Dermis blood vessel endothelial cell (primary cell): ENCODE measurements at regions not wholly inside any gene's neighbourhood (a gene's known extent, or its start where the extent isn't known, plus 50 kb on each side); places are given as distances from the start of the nearest gene placed in this dataset.
"Not testable (repeated sequence)": the region's sequence is repeated elsewhere in the genome, so short reads cannot be mapped to it uniquely, and the experiment has no call there.

Source experiments
- DNase-seq: peaks from one replicate; pipeline ENCODE4 v3.0.0; 2010

DNA sequence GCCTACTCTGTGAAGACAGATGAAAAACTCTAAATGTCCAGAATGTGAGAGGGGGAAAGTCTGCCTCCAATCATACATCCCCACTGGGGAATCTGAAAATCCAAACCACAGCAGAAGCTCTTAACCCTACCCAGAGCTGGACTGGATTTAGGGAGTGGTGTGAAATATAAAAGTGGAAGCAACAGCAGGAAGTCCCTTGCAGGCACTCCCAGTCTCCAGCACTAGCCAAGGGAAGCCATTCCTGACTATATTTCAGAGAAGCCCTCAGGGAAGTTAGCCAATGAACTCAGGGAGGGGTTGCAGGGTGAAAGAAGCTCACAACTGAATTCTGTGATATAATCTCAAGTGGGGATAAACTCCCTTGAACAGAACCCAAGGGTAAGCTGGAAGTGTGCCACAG is 51.5 kb downstream of the CRPPA start:
- DNase-seq: no peak

DNA sequence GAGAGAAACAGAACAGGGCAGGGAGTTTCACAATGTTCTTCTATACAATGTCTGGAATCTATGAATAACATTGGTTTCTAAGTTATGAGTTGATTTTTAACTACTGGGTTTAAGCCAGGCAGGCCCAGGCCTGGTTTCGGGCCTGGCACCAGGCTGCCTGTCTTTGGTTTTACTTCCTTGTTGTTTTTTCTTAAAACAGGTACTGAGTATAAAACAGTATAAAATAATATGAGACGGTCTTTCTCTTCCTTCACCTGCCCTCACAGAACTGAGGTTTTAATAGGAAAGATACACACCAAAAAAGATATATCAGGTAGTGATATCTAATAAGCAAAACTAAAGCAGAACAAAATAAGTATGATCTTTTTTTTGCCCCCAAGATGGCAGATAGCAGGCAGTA is 52.0 kb downstream of the CRPPA start:
- not testable (repeated sequence) for DNase-seq

DNA sequence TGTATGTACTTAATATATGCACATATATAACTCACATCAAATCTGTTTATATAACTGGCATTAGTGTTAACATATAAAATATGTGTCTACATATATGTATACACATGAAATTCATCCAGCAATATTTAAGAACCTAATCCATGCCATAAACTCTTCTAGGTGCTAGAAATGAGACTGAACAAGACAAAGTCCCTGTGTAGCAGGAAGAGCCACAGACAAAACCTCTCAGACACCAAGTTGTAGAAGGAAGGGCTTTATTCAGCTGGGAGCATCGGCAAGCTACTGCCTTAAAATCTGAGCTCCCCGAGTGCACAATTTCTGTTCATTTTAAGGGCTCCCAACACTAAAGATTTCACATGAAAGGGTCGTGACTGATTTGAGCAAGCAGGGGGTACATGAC is 52.5 kb downstream of the CRPPA start:
- DNase-seq: no peak

DNA sequence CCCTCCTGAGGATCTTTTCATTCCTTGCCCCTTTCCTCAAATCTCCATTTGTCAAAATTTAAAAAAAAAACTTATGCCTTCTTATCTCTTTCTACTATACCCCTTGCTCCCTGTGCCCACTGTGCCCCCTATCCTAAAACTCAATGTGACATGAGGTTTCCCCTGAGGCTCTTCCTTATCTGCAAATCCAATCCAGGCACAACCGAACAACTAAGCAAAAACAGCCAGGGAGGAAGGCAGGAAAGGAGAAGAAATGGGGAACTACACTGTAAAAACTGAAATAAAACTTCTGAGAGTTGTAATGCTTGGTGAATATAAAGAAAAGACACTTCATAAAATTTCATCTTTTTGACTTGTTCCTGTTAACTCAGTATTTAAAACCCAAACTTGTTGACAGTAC is 54.2 kb downstream of the CRPPA start:
- DNase-seq: no peak

DNA sequence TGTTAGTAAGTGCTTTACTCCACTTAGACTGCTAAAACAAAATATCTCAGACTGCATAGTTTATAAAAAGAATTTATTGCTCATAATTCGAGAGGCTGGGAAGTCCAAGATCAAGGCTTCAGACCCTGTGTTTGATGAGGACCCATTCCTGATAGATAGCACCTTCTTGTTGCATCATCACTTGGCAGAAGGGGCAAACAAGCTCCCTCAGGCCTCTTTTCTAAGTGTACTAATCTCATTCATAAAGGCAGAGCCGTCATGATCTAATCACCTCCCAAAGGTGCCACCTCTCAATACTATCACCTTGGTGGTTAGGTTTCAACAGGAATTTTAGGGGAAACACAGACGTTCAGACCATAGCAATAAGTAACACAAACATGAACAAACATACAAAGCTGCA is 55.4 kb downstream of the CRPPA start:
- DNase-seq: no peak

DNA sequence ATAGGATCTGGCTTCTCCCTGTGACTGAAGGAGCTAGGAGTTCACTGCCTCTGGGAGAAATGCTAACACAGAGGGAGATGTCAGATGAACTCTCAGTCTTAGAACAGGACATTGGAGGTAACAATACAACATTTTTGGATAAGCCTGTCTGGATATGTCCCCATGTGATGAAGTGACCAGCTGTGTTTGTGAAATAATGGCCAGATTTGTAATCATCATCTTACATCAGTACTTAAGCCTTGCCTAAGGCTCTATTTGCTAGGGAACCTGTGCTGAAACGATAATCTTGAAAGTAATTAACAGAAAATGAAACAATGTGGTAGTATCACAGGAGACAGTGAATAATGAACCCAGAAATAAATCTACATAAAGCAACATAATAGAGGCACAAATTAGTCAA is 56.2 kb downstream of the CRPPA start:
- no peak for DNase-seq

DNA sequence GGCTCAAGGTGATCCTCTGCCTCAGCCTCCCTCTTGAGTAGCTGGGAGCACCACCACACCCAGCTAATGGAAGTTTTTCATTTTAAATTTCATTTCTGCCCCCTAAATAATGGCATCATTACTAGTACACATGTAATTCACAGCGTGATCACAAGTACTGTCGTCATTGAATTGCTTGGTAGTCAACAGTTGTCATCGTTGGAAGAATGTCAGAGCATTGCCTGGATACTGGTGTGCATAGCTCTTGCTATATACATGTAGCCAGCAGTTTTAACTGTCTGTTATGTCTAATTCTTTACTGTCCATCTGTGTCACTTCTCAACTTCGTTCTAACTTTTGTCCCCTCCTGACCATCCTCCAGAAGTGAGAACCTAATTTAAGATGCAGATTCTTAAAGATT is 62.1 kb downstream of the CRPPA start:
- no peak for DNase-seq

DNA sequence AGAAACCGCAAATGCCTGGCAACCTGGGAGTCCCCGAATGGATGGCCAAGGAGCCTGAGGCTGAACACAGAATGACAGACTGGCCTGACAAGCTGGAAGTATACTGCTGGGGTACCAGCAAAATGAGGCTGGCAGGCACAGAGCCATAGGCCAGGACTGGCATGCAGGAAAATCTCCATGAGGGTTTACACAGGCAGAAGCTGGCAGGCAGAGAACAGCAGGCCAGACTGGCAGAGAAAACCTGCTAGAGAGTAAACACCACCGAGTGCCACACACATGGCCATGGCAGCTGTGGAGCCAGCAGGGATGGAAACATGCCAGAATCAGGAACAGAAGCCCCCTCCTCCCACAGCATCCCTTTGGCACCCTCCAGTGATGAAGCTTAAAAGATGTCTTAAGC is 63.4 kb downstream of the CRPPA start:
- DNase-seq: no peak

DNA sequence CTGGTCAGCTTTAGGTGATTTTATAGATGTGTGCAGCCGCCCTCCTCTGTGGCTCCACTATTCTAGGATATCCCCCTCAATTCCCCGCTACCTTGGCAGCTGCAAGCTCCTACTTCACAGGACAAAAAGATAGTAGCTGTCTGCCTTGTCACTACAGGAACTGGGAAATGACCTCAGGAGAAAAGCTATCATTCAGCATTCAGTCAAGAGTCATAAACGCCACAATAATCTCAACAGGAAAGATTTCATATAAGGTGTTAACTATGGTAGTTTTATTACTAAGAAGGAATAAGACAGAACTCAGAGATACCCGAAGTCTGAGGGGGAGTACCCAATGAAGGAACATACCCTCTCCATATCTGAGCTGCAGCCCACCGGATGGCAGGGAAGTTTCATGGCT is 63.9 kb downstream of the CRPPA start:
- no peak for DNase-seq

DNA sequence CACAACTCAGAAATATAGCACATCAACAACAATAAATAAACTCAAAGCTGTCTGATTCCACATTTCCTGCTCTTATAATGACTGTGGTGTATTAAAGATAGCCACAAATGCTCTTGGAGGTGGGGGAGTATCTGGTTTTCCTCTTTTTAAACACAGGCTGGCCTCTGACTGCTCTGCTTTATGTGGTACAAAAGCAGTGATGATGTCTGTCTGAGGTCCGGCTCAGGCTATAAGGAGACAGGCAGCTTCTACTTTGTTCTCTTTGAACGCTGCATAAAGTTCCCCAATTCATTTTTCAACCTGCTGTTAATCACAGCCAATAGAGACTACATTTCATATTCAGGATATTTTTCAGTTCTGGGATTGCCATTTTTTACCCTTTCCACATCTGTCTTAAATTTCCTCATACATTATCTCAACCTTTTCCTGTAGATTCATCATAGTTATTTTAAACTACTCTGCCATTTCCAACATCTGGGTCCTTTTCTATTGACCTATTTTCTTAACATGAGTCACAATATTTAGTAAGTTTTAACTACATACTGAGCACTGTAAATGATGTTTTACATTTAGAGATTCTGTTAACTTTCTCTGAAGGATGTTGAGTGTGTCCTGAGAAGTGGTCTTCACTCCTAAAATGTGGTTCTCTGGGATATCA is 64.9 kb downstream of the CRPPA start:
- DNase-seq: no peak

DNA sequence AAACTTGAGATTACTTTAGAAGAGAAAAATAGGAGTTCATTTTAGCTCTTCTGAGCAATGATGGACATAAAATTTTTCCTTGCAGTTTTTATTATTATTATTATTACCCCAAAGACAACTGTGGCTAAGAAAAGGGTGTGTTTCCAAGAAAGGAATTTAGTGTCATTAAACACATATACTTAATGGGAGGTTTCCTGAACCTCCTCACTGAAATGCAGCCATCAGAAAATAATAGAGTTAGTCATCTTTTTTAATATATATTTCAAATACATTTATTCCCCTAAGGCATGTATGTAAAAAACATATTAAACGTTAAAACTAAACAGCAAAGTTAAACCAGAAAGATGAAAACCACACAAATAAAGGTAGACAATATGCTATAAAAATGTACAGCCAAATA is 66.8 kb downstream of the CRPPA start:
- no peak for DNase-seq

DNA sequence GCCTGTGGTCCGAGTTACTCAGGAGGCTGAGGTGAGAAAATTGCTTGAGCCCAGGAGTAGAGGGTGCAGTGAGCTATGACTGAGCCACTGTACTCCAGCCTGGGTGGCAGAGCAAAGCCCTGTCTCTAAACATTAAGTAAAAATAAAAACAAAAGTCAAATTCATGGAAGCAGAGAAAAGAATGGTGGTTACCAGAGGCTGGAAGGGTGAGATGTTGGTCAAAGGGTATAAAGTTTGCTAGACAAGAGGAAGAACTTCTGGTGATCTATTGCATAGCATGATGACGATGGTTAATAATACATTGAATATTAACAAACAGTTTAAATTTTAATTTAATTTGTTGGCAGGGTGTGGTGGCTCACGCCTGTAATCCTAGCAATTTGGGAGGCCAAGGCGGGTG is 68.1 kb downstream of the CRPPA start:
- no peak for DNase-seq

DNA sequence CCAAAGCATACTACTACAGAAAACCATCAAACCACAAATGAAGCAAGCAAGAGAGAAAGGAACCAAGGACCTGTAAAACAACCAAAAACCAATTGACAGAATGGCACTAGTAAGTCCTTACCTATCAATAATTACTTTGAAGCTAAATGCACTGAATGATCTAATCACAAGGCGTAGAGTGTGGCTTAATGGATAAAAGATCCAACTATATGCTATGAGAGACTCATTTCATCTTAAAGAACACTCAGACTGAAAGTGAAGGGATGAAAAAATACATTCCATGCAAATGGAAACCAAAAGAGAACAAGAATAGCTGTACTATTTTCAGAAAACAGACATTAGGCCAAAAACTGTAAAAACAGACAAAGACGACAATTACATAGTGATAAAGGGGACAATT is 70.7 kb downstream of the CRPPA start:
- DNase-seq: no peak

DNA sequence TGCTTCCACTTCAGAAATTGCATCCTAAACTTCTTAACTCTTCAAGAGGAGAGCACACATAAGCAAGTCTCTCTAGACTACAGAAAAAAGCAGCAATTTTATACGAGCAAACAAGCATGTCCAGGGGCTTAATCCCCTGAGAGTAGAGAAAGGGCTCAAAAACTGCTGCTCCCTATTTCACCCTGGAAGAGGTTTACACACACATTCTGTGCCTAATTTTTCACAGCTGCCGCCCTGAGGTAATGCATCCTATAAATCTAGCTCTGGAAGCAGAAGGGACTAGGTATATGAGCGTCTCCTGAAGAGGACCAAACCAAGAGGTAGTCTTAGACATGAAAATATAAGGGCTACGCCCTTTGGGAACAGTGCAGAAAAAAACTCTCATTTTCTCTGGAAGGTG is 73.1 kb downstream of the CRPPA start:
- DNase-seq: no peak

DNA sequence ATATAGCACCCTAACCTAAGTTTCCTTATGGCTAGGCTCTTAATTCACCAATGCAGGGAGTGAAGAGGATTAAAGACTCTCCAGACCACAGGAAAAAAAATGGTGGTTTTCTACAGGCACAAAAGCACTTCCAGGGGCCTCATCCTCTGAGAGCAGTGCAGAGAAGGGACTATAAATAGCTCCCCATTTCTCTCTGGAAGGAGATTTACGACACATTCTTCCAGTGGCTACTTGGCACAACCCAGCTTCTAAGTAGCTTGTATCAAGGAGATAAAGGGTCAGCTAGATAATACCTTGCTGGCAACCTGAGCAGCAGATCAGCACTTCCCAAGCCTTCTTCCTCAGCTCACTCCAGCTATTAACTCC is 73.5 kb downstream of the CRPPA start:
- no peak for DNase-seq

DNA sequence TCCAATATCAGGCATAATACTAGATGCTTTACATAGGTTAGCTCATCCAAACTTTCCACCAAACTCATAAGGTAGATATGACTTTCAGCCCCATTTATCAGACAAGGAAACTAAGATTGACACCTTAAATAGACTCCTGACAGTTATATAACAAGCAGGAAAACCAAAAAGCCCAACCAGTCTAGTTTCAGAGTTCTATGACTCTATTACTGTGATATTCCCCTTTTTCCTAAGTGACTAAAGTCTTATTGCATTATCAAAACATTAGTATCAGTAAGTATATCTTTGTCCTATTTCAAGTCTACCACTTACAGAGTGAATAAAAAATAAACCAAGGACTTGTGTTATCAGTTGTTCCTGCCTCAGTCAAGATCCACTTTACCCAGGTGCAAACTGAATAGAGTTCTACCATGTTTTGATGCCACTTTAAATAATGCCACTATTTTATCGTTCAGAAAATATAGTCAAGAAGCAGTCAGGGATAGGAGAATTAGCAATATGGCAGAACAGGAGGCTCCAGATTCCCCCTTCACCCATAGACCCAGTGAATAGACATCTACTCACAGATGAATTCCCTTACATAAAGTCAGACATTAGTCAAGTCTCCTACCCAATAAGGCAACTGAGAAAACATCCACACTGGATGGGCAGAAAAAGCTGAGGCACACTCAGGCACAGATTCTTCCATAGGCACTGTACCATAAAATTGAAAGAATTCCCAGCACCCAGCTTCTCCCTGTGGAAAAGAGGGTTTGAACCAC is 74.1 kb downstream of the CRPPA start:
- DNase-seq: no peak

DNA sequence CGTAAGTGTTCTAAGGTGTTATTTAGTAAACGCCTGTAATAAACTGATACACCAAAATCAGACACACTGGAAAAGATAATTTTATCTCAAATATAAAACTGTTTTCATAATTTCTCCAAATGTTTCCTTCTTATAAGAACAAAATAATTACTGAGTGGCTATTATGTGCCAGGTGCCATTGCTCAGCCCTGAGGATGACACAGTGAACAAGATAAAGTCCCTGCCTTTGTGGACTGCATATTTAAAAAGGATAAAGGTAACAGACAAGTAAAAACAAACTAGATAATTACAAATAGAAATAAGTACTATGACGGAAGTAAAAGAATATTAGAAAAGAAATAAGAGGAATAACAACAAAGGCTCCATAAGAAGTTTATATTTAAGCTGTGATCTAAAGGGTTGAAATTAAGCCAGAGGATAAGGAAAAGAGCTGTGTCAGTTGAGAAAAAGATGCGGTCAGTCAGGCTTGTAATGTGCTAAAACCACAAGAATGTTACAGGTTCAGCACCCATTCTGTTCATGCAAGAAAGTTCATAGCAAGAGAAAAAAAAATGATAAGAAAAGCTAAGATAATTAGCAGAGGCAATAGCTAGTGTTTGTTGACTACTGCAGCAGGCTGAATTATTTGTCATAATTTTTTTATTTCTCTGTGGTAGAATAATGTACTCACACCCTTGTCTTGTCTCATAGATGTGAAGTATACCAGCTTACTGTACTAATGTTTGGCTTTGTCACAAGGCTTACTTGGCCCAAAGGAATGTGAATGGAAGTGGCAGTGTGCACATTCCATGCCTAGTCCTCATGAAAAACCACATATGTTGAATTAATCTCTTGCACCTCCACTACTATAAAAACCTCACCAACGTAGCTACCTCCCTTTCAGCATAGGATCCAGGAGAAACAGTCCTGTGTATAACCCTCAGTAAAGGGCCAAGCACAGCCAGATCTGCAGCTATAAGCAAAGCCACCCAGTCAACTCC is 75.1 kb downstream of the CRPPA start:
- DNase-seq: no peak

DNA sequence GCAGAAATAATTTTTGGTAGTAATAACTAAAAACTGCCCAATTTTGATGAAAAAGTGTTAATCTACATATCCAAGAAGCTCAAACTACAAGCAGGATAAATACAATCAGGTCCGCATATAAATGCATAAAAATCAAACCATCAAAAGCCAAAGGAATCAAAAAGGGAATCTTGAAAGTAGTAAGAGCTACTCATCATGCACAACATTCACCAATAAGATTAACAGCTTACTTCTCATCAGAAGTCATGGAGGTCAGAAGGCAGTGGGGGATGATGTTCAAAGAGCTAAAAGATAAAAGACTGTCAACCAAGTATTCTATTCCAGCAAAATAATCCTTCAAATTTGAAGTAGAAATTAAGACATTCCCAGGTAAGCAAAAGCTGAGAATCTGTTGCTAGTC is 76.4 kb downstream of the CRPPA start:
- DNase-seq: no peak

DNA sequence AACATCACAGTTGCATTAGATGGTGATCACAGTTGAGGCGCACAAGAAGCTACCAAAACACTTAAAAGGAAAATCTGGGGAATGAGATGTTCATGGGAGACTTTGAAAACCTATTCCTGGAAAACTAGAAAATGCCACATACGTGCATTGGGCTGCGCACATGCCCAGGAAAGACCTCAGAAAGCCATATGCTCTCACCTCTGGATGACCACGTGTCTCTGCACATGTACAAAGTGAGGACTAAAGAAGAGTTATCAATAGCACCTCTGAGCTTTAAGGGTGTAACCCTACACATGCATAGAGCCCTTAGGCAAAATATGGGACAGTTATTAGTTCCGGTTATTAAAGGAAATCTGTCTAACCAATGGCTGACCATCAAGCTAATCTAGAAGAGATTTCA is 77.7 kb downstream of the CRPPA start:
- DNase-seq: no peak

DNA sequence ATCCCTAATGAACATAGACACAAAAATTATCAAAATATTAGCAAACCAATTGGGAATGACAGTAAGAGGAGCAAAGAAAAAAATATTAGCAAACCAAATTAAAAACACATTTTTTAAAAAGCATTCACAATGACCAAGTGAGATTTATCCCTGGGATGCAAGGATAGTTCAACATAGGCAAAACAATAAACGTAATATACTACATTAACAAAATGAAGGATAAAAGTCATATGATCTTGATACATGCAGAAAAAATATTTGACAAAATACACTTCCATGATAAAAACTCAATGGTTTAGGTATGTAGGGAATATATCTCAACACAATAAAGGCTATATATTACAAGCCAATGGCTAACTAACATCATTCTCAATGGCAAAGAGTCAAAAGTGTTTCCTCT is 83.3 kb downstream of the CRPPA start:
- no peak for DNase-seq

DNA sequence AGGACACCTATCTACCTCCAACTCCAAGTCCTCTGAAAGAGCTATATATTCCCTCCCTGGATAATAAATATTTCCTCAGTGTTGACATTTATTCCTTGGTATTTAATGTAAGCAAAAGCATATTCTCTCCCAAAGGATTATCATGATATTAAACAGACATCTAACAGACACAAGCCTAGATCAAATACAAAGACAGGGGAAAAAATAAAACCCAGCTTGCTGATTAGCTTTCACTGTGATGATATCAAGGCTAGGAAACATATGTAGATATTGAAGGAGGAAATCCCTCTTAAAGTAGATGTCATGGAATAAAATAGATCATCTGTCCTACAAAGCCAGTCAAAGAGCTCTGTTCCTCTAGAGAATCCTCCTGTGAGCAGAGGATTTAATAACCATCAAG is 95.2 kb downstream of the CRPPA start:
- DNase-seq: no peak

DNA sequence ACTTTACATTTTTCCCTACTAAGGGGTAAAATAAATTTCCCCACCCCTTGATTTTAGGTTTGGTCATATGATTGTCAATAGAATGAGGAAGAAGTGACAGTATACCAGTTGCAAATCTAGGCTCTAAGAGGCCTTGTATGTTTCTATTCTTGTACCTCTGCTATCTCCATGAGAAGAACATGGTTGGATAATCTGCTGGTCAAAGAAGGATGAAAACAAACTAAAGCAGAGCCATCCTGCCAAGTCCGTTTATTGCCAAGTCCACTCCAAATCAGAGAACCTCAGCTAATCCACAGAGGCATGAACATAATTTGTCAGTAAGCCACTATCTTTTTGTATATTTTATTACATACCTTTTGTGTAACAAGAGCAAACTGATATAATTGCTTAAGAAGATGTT is 98.0 kb downstream of the CRPPA start:
- no peak for DNase-seq

DNA sequence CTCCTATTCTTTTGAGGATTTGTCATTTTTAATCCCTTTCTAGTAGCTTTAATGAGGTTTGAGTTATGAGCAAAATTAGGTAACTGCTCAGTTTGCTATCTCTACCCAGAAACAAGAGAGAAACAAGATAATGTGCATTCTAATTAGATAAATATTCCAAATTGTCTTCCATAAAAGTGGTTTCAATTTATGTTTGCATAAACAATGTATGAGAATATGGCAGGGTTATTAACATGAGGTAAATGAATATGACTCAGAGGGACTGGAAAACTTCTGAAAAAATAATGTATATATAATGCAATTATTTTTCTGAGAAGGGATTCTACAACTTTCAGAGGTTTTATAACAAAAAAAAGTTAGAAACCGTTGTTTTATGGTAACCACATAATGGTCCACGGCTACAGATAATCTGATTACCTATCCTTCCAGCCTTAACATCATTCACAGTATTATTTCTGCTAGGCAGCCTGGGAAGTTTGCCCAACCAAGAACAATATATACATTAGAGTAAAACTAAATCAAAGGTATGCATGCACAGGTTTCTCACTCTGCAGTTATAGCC is 101.2 kb downstream of the CRPPA start:
- no peak for DNase-seq
